LNCAP (cell line): ENCODE measurements at regions not wholly inside any gene's neighbourhood (a gene's known extent, or its start where the extent isn't known, plus 50 kb on each side); places are given as distances from the start of the nearest gene placed in this dataset.

Experiments used
- CTCF ChIP-seq: fragments of 450-650 bp; IDR thresholded peaks from 2 replicates; pipeline ENCODE4 v1.5.1; 2017; ENCODE audit warnings: mild to moderate bottlenecking

DNA sequence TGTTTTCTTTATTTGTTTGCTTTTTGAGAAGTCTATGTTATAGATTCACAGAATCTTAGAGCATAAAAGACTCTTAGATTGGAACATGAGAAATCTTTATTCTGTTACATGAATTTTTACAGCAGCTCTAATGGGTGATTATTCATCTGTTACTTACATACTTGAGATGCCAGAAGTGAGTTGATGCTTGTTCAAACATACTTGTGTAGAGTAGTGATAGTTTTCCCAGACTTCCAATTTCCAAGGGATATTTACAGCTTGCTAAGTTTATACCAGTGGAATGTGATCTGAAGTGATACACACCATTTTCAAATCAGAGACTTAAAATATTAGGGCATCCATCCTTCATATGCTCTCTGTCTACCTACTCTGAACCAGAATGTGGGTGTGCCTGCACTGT is 252.9 kb upstream of the SMIM31 start:
- TF ChIP-seq CTCF, result no peak

- no peak for TF ChIP-seq CTCF
These were observed 250.1 kb upstream of the SMIM31 start for GRCh38 chr4:164503874-164504273.

DNA sequence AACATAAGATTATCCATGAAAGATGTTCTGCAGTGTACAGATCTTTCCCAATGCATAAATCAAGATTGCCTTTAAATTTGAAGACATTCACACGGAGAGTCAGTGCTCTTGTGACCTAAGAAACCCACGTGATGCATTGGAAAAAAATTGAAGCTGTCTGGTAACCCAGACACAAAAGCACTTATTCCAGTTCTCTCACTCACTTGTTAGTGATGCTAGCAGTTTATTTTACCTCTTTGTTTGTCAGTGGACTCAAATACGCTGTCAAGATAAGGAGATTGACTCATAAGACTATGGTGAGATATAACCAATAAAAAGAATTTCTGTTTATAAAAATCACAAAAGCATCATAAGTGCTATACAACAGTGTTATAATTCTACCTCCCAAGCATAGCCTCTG is 245.8 kb upstream of the SMIM31 start:
- TF ChIP-seq CTCF, result no peak

- no peak for TF ChIP-seq CTCF
These were observed 245.2 kb upstream of the SMIM31 start for GRCh38 chr4:164508771-164509170.

GRCh38 chr4:164509951-164510350 is 244.0 kb upstream of the SMIM31 start:
- no peak for TF ChIP-seq CTCF

GRCh38 chr4:164512124-164512523 is 241.8 kb upstream of the SMIM31 start:
- TF ChIP-seq CTCF, result no peak

GRCh38 chr4:164514765-164515164 is 239.2 kb upstream of the SMIM31 start:
- TF ChIP-seq CTCF, result no peak

DNA sequence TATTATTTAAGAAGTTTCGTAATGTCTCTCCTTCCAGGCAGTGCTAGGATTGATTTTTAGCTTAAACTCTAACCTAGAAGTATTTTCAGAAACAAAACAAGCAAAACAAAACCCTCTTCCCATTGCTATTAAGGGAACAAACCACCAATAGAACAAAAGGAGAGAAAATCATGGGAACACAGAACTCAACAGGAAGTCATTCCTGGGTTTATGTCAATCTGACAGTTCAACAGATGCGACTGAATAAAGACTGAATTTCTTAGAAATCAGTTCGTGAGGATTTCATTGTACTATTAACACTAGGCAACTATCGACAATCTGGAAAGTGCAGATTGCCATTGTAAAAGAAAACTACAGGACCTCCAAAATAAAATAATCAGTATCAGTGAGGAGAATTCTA is 229.1 kb upstream of the SMIM31 start:
- TF ChIP-seq CTCF, result no peak
